ENCODE measurements at regions not wholly inside any gene's neighbourhood (a gene's known extent, or its start where the extent isn't known, plus 50 kb on each side); places are given as distances from the start of the nearest gene placed in this dataset.

- intact Hi-C loops (cut with micrococcal nuclease) = loop anchor here in 1 of 2 donors (10.0 kb wide), 2 partner anchors 143 to 173 kb away; no protein-coding TSS in a partner anchor
- H3K9ac ChIP-seq (ENCODE audit: insufficient read depth, low read length, poor library complexity, severe bottlenecking) = no peak overlapping the region
- no peak overlapping the region for H3K4me2 ChIP-seq (replicated peaks; ENCODE audit: extremely low read depth, low read length, poor library complexity, severe bottlenecking)
- no peaks in the 10 kb centered on the region for H4K20me1 ChIP-seq (ENCODE audit: insufficient read depth, low read length)
- H3K9me3 ChIP-seq (replicated peaks in 1 of 2; ENCODE audit: control insufficient read depth in 1 of 2, insufficient read depth in 1 of 2, low read length in 2 of 2) = no peaks in the 10 kb centered on the region
- Mint-ChIP-seq H3K9me3 (no peaks in the 10 kb centered on the region), H3K4me3 (no peak overlapping the region), H3K27me3 (ENCODE audit: low read depth in 3 of 3) (peaks cover 4 to 7% (median 4%) of the 10 kb centered on the region in 3 donors), H3K27ac (no peak overlapping the region), H3K4me1 (peaks cover 14% of the 10 kb centered on the region), H3K36me3 (no peaks in the 10 kb centered on the region)
- WGBS (ENCODE audit: insufficient coverage) = 100% methylated on average over 1 of the region's 2 CpGs
- H3K27ac ChIP-seq (ENCODE audit: low read depth in 1 of 2, low read length in 2 of 2) = no peak overlapping the region
- H3K36me3 ChIP-seq (replicated peaks in 1 of 2; ENCODE audit: control insufficient read depth in 1 of 2, insufficient read depth in 2 of 2, low read length in 2 of 2) = no peaks in the 10 kb centered on the region
- peaks cover 8 to 11% of the 10 kb centered on the region in 2 donors for H3K4me1 ChIP-seq (ENCODE audit: control insufficient read depth in 1 of 2, insufficient read depth in 2 of 2, low read length in 2 of 2)
- no peak overlapping the region for H3K4me3 ChIP-seq (replicated peaks in 1 of 3; ENCODE audit: low read depth in 2 of 3, low read length in 3 of 3)
- H3K79me2 ChIP-seq (ENCODE audit: insufficient read depth, low read length) = no peaks in the 10 kb centered on the region
- H3K27me3 ChIP-seq (ENCODE audit: control insufficient read depth in 2 of 2, insufficient read depth in 2 of 2, low read length in 2 of 2) = no peaks in the 10 kb centered on the region
- DNase-seq = no peak
- no peak for TF ChIP-seq CTCF (IDR thresholded peaks at IDR 0.05)
- H2AFZ ChIP-seq (ENCODE audit: insufficient read depth, low read depth, low read length, poor library complexity, severe bottlenecking) = no peak overlapping the region
Observed at GRCh38 chr1:207967703-207968102, 56.8 kb upstream of the CD34 start.

GRCh38 chr1:207966521-207966920, 55.6 kb upstream of the CD34 start:
- no peak overlapping the region for H3K4me3 Mint-ChIP-seq
- Histone ChIP-seq H4K20me1 (ENCODE audit: insufficient read depth, low read length) (no peaks in the 10 kb centered on the region), H3K4me1 (ENCODE audit: control insufficient read depth in 1 of 2, insufficient read depth in 2 of 2, low read length in 2 of 2) (peaks cover 11 to 14% of the 10 kb centered on the region in 2 donors), H3K79me2 (ENCODE audit: insufficient read depth, low read length) (no peaks in the 10 kb centered on the region), H3K4me3 (replicated peaks in 1 of 3; ENCODE audit: low read depth in 2 of 3, low read length in 3 of 3) (no peak overlapping the region), H3K27me3 (ENCODE audit: control insufficient read depth in 2 of 2, insufficient read depth in 2 of 2, low read length in 2 of 2) (no peaks in the 10 kb centered on the region), H3K27ac (ENCODE audit: low read depth in 1 of 2, low read length in 2 of 2) (no peak overlapping the region), H3K9me3 (replicated peaks in 1 of 2; ENCODE audit: control insufficient read depth in 1 of 2, insufficient read depth in 1 of 2, low read length in 2 of 2) (no peaks in the 10 kb centered on the region), H3K9ac (ENCODE audit: insufficient read depth, low read length, poor library complexity, severe bottlenecking) (no peak overlapping the region), H2AFZ (ENCODE audit: insufficient read depth, low read depth, low read length, poor library complexity, severe bottlenecking) (no peak overlapping the region), H3K4me2 (replicated peaks; ENCODE audit: extremely low read depth, low read length, poor library complexity, severe bottlenecking) (no peak overlapping the region), H3K36me3 (replicated peaks in 1 of 2; ENCODE audit: control insufficient read depth in 1 of 2, insufficient read depth in 2 of 2, low read length in 2 of 2) (no peaks in the 10 kb centered on the region)
- peaks cover 13% of the 10 kb centered on the region for H3K4me1 Mint-ChIP-seq
- H3K27me3 Mint-ChIP-seq (ENCODE audit: low read depth in 3 of 3) = peaks cover 1 to 4% (median 3%) of the 10 kb centered on the region in 3 donors
- no peak for TF ChIP-seq CTCF (IDR thresholded peaks at IDR 0.05)
- DNase-seq = no peak
- peaks cover 0 to 1% (median 0%) of the 10 kb centered on the region in 7 donors for H3K9me3 Mint-ChIP-seq
- no peaks in the 10 kb centered on the region for H3K36me3 Mint-ChIP-seq
- 92% methylated on average over 4 of the region's 5 CpGs for WGBS (ENCODE audit: insufficient coverage)
- no peak overlapping the region for H3K27ac Mint-ChIP-seq
- intact Hi-C loops (cut with micrococcal nuclease) = loop anchor here in 1 of 2 donors (10.0 kb wide), 2 partner anchors 142 to 172 kb away; no protein-coding TSS in a partner anchor
